NCI-H2029 treated with DMSO at 0.1 percent for 48 hours (cell line): ENCODE measurements at regions not wholly inside any gene's neighbourhood (a gene's known extent, or its start where the extent isn't known, plus 50 kb on each side); places are given as distances from the start of the nearest gene placed in this dataset.
A peak's percentile ranks its signal among the peaks of the same experiment; 100 is the strongest.

Experiments
- DNase-seq: peaks from one replicate; lab custom pipeline; 2025; lab: John Stamatoyannopoulos, UW

GRCh38 chr5:82396871-82397514 lies 118.8 kb upstream of the RPS23 start:
- peak; percentile 52 for DNase-seq

GRCh38 chr5:82396396-82396795 lies 118.2 kb upstream of the RPS23 start:
- DNase-seq, result no peak

- no peak for DNase-seq
Observed at GRCh38 chr5:82393951-82394350, 115.8 kb upstream of the RPS23 start.

GRCh38 chr5:82390088-82390487 lies 111.9 kb upstream of the RPS23 start:
- DNase-seq, result no peak

- no peak for DNase-seq
Observed at GRCh38 chr5:82389347-82389746, 111.2 kb upstream of the RPS23 start.

GRCh38 chr5:82388181-82388580 lies 110.0 kb upstream of the RPS23 start:
- no peak for DNase-seq

- no peak for DNase-seq
Observed at GRCh38 chr5:82387819-82388166, 109.6 kb upstream of the RPS23 start.

GRCh38 chr5:82387001-82387818 lies 109.1 kb upstream of the RPS23 start:
- DNase-seq, result peak; percentile 91

GRCh38 chr5:82386576-82386975 lies 108.4 kb upstream of the RPS23 start:
- DNase-seq, result peak; percentile 87

- no peak for DNase-seq
Observed at GRCh38 chr5:82384034-82384750, 106.0 kb upstream of the RPS23 start.

GRCh38 chr5:82381591-82381990 lies 103.4 kb upstream of the RPS23 start:
- no peak for DNase-seq

GRCh38 chr5:82376307-82376706 lies 98.2 kb upstream of the RPS23 start:
- DNase-seq, result no peak

GRCh38 chr5:82375488-82376244 lies 97.5 kb upstream of the RPS23 start:
- peak; percentile 9 for DNase-seq

- DNase-seq, result no peak
Observed at GRCh38 chr5:82374637-82375036, 96.5 kb upstream of the RPS23 start.

- DNase-seq, result no peak
Observed at GRCh38 chr5:82367930-82368329, 89.8 kb upstream of the RPS23 start.

- DNase-seq, result no peak
Observed at GRCh38 chr5:82365744-82366228, 87.6 kb upstream of the RPS23 start.

GRCh38 chr5:82365026-82365425 lies 86.9 kb upstream of the RPS23 start:
- peak; percentile 53 for DNase-seq

GRCh38 chr5:82364497-82364896 lies 86.3 kb upstream of the RPS23 start:
- DNase-seq, result peak; percentile 24

GRCh38 chr5:82363524-82363923 lies 85.4 kb upstream of the RPS23 start:
- no peak for DNase-seq

GRCh38 chr5:82362636-82363035 lies 84.5 kb upstream of the RPS23 start:
- DNase-seq, result no peak

- no peak for DNase-seq
Observed at GRCh38 chr5:82360022-82360421, 81.9 kb upstream of the RPS23 start.

GRCh38 chr5:82359272-82359671 lies 81.1 kb upstream of the RPS23 start:
- no peak for DNase-seq
